PC-3 (cell line): ENCODE measurements at regions not wholly inside any gene's neighbourhood (a gene's known extent, or its start where the extent isn't known, plus 50 kb on each side); places are given as distances from the start of the nearest gene placed in this dataset.

Source experiments
- ATAC-seq: fragments of 200-7000 bp; cut with Tn5 transposase; 2 replicates; pipeline ENCODE4 v1.9.1; 2020; ENCODE audit warnings: mild to moderate bottlenecking, moderate library complexity
- BruUV-seq: library from RNA; stranded (reverse); fragments of 400-500 nt; replicated peaks from 2 replicates; lab custom pipeline; 2021; lab: Mats Ljungman, UMichigan
- CTCF ChIA-PET: fragments of 300-600 bp; sonication (Branson Sonifier 250); formaldehyde crosslinking; loops from one replicate; lab custom pipeline; 2022; ENCODE audit warnings: antibody characterized with exemption; lab: Charles Lee
- POLR2A ChIA-PET: fragments of 300-600 bp; sonication (Branson Sonifier 250); formaldehyde crosslinking; loops from one replicate; lab custom pipeline; 2022; ENCODE audit warnings: antibody characterized with exemption; ENCODE audit not compliant: unreplicated experiment; lab: Charles Lee
- DNase-seq: peaks from one replicate; pipeline ENCODE4 v3.0.0-alpha.2; 2015
- H2AFZ ChIP-seq: fragments of 300-600 bp; sonication (generic); 2 replicates; pipeline ENCODE4 v1.6.0; 2016; ENCODE audit warnings: antibody characterized with exemption, low read length
- H3F3A ChIP-seq: fragments of 300-600 bp; sonication (generic); one replicate; pipeline ENCODE4 v1.6.0; 2017; ENCODE audit warnings: antibody characterized with exemption, low read length, control low read depth, mild to moderate bottlenecking; ENCODE audit not compliant: unreplicated experiment
- H3K27ac ChIP-seq: fragments of 300-600 bp; sonication (generic); 2 replicates; pipeline ENCODE4 v1.5.1; 2016; ENCODE audit warnings: mild to moderate bottlenecking, low read length
- H3K27me3 ChIP-seq: fragments of 300-600 bp; sonication (generic); 2 replicates; pipeline ENCODE4 v1.6.1; 2016; ENCODE audit warnings: low read length, mixed read lengths
- H3K36me3 ChIP-seq: fragments of 300-600 bp; sonication (generic); 2 replicates; pipeline ENCODE4 v1.6.1; 2016; ENCODE audit warnings: low read depth, mixed run types, low read length, mixed read lengths
- H3K4me1 ChIP-seq: fragments of 300-600 bp; sonication (generic); 2 replicates; pipeline ENCODE4 v1.5.1; 2016; ENCODE audit warnings: low read length; ENCODE audit not compliant: insufficient read depth
- H3K4me2 ChIP-seq: fragments of 300-600 bp; sonication (generic); 2 replicates; pipeline ENCODE4 v1.6.0; 2016; ENCODE audit warnings: low read length
- H3K4me3 ChIP-seq: fragments of 300-600 bp; sonication (generic); 2 replicates; pipeline ENCODE4 v1.5.1; 2016; ENCODE audit warnings: mild to moderate bottlenecking, low read length, mixed read lengths
- H3K79me2 ChIP-seq: fragments of 300-600 bp; sonication (generic); 2 replicates; pipeline ENCODE4 v1.6.1; 2017; ENCODE audit warnings: low read length, mixed read lengths
- H3K9ac ChIP-seq: fragments of 300-600 bp; sonication (generic); 2 replicates; pipeline ENCODE4 v1.6.0; 2016; ENCODE audit warnings: mild to moderate bottlenecking, low read length
- H3K9me2 ChIP-seq: fragments of 300-600 bp; sonication (generic); replicated peaks from 2 replicates; pipeline ENCODE4 v1.6.1; 2016; ENCODE audit warnings: mixed run types, low read length, mixed read lengths
- H3K9me3 ChIP-seq: fragments of 300-600 bp; sonication (generic); 2 replicates; pipeline ENCODE4 v1.6.1; 2016; ENCODE audit warnings: low read length, mixed read lengths
- H4K20me1 ChIP-seq: fragments of 300-600 bp; sonication (generic); 2 replicates; pipeline ENCODE4 v1.6.1; 2016; ENCODE audit warnings: low read length, mixed read lengths
- EZH2 ChIP-seq: fragments of 300-600 bp; sonication (generic); IDR thresholded peaks from one replicate; pipeline ENCODE4 v1.6.1; 2017; ENCODE audit warnings: antibody characterized with exemption, mild to moderate bottlenecking, low read length; ENCODE audit not compliant: unreplicated experiment
- EZH2phosphoT487 ChIP-seq: fragments of 300-600 bp; sonication (generic); IDR thresholded peaks from 2 replicates; pipeline ENCODE4 v1.6.1; 2018; ENCODE audit warnings: mild to moderate bottlenecking, antibody characterized with exemption, low read length, borderline replicate concordance
- intact Hi-C: fragments of 100-400 bp; cut with micrococcal nuclease; formaldehyde crosslinking; loops from 2 replicates; pipeline ENCODE4 v1.9.0; 2023
- TF ChIP-seq, protein P1 (sequence below): fragments of 300-600 bp; sonication (generic); conservative IDR thresholded peaks from 2 replicates; pipeline ENCODE4 v1.5.1; 2017; ENCODE audit warnings: antibody characterized with exemption, low read depth, mild to moderate bottlenecking, low read length

- no peak for DNase-seq
- no TSS peak for BruUV-seq
- CTCF ChIA-PET: no interaction called here
Measured at GRCh38 chr3:6124875-6125274, 736.0 kb upstream of the GRM7 start.

DNA sequence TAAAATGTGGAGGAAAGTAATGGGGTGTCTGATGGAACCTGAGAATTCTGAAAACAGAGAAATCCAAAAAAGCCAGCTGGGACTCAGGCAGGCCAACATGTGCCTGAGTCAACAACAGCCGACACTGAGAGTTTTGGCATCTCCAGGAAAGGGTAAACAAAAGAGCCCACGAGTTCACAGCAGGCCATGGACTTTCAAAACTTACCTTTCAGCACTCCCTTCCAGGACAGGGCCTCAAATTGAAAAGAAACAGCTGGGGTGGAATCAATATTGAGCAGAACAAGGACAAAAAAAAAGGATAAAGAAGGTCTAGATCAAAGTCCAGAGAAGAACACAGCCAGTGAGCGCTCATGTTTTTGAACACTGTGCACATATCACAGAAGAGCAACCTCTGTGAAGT, 735.4 kb upstream of the GRM7 start:
- Histone ChIP-seq H3K9ac (no peak overlapping the region), H3K27ac (no peak overlapping the region), H3K9me3 (peaks cover 17% of the 10 kb centered on the region; the same call in 1 of the 2 replicates), H3K4me3 (no peak overlapping the region), H3F3A (no peaks in the 10 kb centered on the region), H3K4me1 (no peaks in the 10 kb centered on the region), H3K9me2 (no peaks in the 10 kb centered on the region), H3K79me2 (no peaks in the 10 kb centered on the region), H2AFZ (no peak overlapping the region), H3K4me2 (no peak overlapping the region), H3K27me3 (peaks cover 12% of the 10 kb centered on the region; the same call in 1 of the 2 replicates), H3K36me3 (no peaks in the 10 kb centered on the region), H4K20me1 (no peaks in the 10 kb centered on the region)
- TF ChIP-seq, protein P1, sequence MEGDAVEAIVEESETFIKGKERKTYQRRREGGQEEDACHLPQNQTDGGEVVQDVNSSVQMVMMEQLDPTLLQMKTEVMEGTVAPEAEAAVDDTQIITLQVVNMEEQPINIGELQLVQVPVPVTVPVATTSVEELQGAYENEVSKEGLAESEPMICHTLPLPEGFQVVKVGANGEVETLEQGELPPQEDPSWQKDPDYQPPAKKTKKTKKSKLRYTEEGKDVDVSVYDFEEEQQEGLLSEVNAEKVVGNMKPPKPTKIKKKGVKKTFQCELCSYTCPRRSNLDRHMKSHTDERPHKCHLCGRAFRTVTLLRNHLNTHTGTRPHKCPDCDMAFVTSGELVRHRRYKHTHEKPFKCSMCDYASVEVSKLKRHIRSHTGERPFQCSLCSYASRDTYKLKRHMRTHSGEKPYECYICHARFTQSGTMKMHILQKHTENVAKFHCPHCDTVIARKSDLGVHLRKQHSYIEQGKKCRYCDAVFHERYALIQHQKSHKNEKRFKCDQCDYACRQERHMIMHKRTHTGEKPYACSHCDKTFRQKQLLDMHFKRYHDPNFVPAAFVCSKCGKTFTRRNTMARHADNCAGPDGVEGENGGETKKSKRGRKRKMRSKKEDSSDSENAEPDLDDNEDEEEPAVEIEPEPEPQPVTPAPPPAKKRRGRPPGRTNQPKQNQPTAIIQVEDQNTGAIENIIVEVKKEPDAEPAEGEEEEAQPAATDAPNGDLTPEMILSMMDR: no peak
- TF ChIP-seq EZH2 (no peak), EZH2phosphoT487 (no peak)
- intact Hi-C loops: no loop called here
- DNase-seq (no peak), ATAC-seq (no peak)
- BruUV-seq: no TSS peak
- CTCF ChIA-PET: no interaction called here
- POLR2A ChIA-PET: no interaction called here

More at GRCh38 chr3:6124875-6125274, 736.0 kb upstream of the GRM7 start:
- no peak overlapping the region for H3K27ac ChIP-seq
- H4K20me1 ChIP-seq: no peaks in the 10 kb centered on the region
- no peak overlapping the region for H3K4me3 ChIP-seq
- no peaks in the 10 kb centered on the region for H3K36me3 ChIP-seq
- no peak overlapping the region for H3K9ac ChIP-seq
- H3K79me2 ChIP-seq: no peaks in the 10 kb centered on the region
- no peak overlapping the region for H3K4me2 ChIP-seq
- peaks cover 17% of the 10 kb centered on the region; the same call in 1 of the 2 replicates for H3K9me3 ChIP-seq
- H3K4me1 ChIP-seq: no peaks in the 10 kb centered on the region
- H3K27me3 ChIP-seq: peaks cover 12% of the 10 kb centered on the region; the same call in 1 of the 2 replicates
- H3F3A ChIP-seq: no peaks in the 10 kb centered on the region
- ATAC-seq: no peak
- intact Hi-C loops: no loop called here
- TF ChIP-seq EZH2phosphoT487 (no peak), EZH2 (no peak)
- TF ChIP-seq, protein P1: no peak
- H3K9me2 ChIP-seq: no peaks in the 10 kb centered on the region
- POLR2A ChIA-PET: no interaction called here
- H2AFZ ChIP-seq: no peak overlapping the region

GRCh38 chr3:6132684-6133432, 728.1 kb upstream of the GRM7 start:
- 0 out of 2 replicates have a peak, but pooled peaks cover 4% of the 10 kb centered on the region for H3K9me3 ChIP-seq
- H3K4me1 ChIP-seq: no peaks in the 10 kb centered on the region
- no peaks in the 10 kb centered on the region for H3K9me2 ChIP-seq
- no peak overlapping the region for H2AFZ ChIP-seq
- H4K20me1 ChIP-seq: no peaks in the 10 kb centered on the region
- BruUV-seq: no TSS peak
- TF ChIP-seq, protein P1: no peak
- TF ChIP-seq EZH2 (no peak), EZH2phosphoT487 (no peak)
- H3K27me3 ChIP-seq: no peaks in the 10 kb centered on the region
- no peak overlapping the region for H3K4me3 ChIP-seq
- H3K79me2 ChIP-seq: no peaks in the 10 kb centered on the region
- H3K9ac ChIP-seq: no peak overlapping the region
- no peak overlapping the region for H3K27ac ChIP-seq
- H3F3A ChIP-seq: no peaks in the 10 kb centered on the region
- no peak overlapping the region for H3K4me2 ChIP-seq
- CTCF ChIA-PET: no interaction called here
- ATAC-seq (no peak), DNase-seq (no peak)
- no peaks in the 10 kb centered on the region for H3K36me3 ChIP-seq
- intact Hi-C loops: no loop called here
- POLR2A ChIA-PET: no interaction called here
